ENCODE measurements at regions not wholly inside any gene's neighbourhood (a gene's known extent, or its start where the extent isn't known, plus 50 kb on each side); places are given as distances from the start of the nearest gene placed in this dataset.

GRCh38 chr4:185991770-185992169, 77.2 kb upstream of the TLR3 start:
- no peaks in the 10 kb centered on the region for H3K4me1 ChIP-seq (ENCODE audit: insufficient read depth, low read length, poor library complexity, severe bottlenecking)
- POLR2A ChIA-PET (ENCODE audit: low non-redundant PET): no interaction called here
- BruUV-seq (replicated peaks): no TSS peak

DNA sequence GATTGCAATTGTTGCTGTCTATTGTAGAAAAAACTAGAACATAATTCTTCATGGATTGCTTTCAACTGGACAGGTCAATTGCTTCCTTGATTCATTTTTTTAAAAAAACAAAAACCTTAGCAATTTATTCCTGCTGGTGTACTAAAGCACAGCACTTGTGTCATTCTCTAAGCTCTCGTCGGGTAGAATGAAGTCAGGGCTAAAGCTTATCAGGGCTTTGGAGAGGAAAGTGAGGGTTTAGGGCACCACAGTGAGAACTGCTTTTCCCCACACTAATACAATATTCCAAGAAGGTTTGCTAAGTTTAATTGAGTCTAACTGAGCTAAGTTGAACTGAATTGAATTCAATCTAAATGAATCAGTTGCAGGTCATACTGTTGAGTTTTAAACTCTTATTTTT, 76.4 kb upstream of the TLR3 start:
- Histone ChIP-seq H3K4me3 (ENCODE audit: low read depth, low read length, poor library complexity, severe bottlenecking) (no peak overlapping the region), H3K27ac (ENCODE audit: low read depth, low read length, poor library complexity, severe bottlenecking) (no peak overlapping the region), H3K36me3 (ENCODE audit: insufficient read depth, low read length, poor library complexity, severe bottlenecking) (no peaks in the 10 kb centered on the region), H3K9me3 (ENCODE audit: low read depth, low read length, poor library complexity, severe bottlenecking) (no peaks in the 10 kb centered on the region), H3K27me3 (replicated peaks; ENCODE audit: insufficient read depth, low read depth, low read length, poor library complexity) (no peaks in the 10 kb centered on the region), H3K4me1 (ENCODE audit: insufficient read depth, low read length, poor library complexity, severe bottlenecking) (no peaks in the 10 kb centered on the region)
- DNase-seq (ENCODE audit: low spot score): no peak
- ChIA-PET POLR2A (ENCODE audit: low non-redundant PET) (no interaction called here), CTCF (no interaction called here)
- intact Hi-C loops (cut with micrococcal nuclease; ENCODE audit: unreplicated experiment): no loop called here
- no TSS peak for BruUV-seq (replicated peaks)
- TF ChIP-seq CTCF (conservative IDR thresholded peaks at IDR 0.05; ENCODE audit: low read depth, low read length) (no peak), EZH2 (IDR thresholded peaks at IDR 0.05; ENCODE audit: borderline replicate concordance, low read depth, low read length, poor library complexity, severe bottlenecking) (no peak)

More at GRCh38 chr4:185991770-185992169, 77.2 kb upstream of the TLR3 start:
- H3K27me3 ChIP-seq (replicated peaks; ENCODE audit: insufficient read depth, low read depth, low read length, poor library complexity): no peaks in the 10 kb centered on the region
- no peak overlapping the region for H3K4me3 ChIP-seq (ENCODE audit: low read depth, low read length, poor library complexity, severe bottlenecking)
- no peak for DNase-seq (ENCODE audit: low spot score)
- CTCF ChIA-PET: no interaction called here
- H3K9me3 ChIP-seq (ENCODE audit: low read depth, low read length, poor library complexity, severe bottlenecking): no peaks in the 10 kb centered on the region
- intact Hi-C loops (cut with micrococcal nuclease; ENCODE audit: unreplicated experiment): no loop called here
- no peaks in the 10 kb centered on the region for H3K36me3 ChIP-seq (ENCODE audit: insufficient read depth, low read length, poor library complexity, severe bottlenecking)
- H3K27ac ChIP-seq (ENCODE audit: low read depth, low read length, poor library complexity, severe bottlenecking): no peak overlapping the region
- TF ChIP-seq CTCF (conservative IDR thresholded peaks at IDR 0.05; ENCODE audit: low read depth, low read length) (no peak), EZH2 (IDR thresholded peaks at IDR 0.05; ENCODE audit: borderline replicate concordance, low read depth, low read length, poor library complexity, severe bottlenecking) (no peak)

DNA sequence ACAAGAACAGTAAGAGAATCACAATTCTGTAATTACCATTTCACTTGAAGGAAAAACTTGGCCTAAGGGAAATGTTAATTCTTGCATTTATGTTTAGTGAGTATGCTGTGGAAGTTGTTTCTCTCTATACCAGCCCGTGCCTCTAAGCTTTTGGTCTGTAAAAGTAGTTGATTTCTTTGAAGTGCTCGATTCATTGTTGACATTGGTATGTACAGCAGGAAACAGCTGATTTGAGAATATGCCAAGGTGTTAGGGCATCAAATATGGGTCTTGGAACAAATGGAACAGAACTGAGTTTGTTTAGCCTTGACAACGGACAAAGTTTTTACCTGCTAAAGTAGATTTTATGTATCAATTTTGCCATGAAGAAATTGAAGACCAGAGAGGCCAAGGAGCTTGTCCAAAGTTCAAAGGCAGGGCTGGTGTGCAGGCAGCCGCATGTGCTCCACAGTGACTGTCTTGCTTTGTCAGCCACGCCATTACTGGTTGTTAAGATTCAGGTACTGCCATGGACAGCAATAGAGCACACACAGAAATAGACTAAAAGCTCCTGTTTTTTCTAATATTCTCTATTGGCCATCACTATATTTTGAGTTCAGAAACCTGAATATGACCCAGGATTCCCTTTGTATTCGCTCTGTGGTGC, 75.5 kb upstream of the TLR3 start:
- no peaks in the 10 kb centered on the region for H3K27me3 ChIP-seq (replicated peaks; ENCODE audit: insufficient read depth, low read depth, low read length, poor library complexity)
- TF ChIP-seq EZH2 (IDR thresholded peaks at IDR 0.05; ENCODE audit: borderline replicate concordance, low read depth, low read length, poor library complexity, severe bottlenecking) (no peak), CTCF (conservative IDR thresholded peaks at IDR 0.05; ENCODE audit: low read depth, low read length) (no peak)
- no TSS peak for BruUV-seq (replicated peaks)
- H3K4me1 ChIP-seq (ENCODE audit: insufficient read depth, low read length, poor library complexity, severe bottlenecking): no peaks in the 10 kb centered on the region
- H3K27ac ChIP-seq (ENCODE audit: low read depth, low read length, poor library complexity, severe bottlenecking): no peak overlapping the region
- no peaks in the 10 kb centered on the region for H3K36me3 ChIP-seq (ENCODE audit: insufficient read depth, low read length, poor library complexity, severe bottlenecking)
- no peaks in the 10 kb centered on the region for H3K9me3 ChIP-seq (ENCODE audit: low read depth, low read length, poor library complexity, severe bottlenecking)
- intact Hi-C loops (cut with micrococcal nuclease; ENCODE audit: unreplicated experiment): no loop called here
- ChIA-PET CTCF (no interaction called here), POLR2A (ENCODE audit: low non-redundant PET) (no interaction called here)
- no peak overlapping the region for H3K4me3 ChIP-seq (ENCODE audit: low read depth, low read length, poor library complexity, severe bottlenecking)
- DNase-seq (ENCODE audit: low spot score): no peak

Measured in A673 (cell line).